ENCODE measurements at regions not wholly inside any gene's neighbourhood (a gene's known extent, or its start where the extent isn't known, plus 50 kb on each side); places are given as distances from the start of the nearest gene placed in this dataset.

DNA sequence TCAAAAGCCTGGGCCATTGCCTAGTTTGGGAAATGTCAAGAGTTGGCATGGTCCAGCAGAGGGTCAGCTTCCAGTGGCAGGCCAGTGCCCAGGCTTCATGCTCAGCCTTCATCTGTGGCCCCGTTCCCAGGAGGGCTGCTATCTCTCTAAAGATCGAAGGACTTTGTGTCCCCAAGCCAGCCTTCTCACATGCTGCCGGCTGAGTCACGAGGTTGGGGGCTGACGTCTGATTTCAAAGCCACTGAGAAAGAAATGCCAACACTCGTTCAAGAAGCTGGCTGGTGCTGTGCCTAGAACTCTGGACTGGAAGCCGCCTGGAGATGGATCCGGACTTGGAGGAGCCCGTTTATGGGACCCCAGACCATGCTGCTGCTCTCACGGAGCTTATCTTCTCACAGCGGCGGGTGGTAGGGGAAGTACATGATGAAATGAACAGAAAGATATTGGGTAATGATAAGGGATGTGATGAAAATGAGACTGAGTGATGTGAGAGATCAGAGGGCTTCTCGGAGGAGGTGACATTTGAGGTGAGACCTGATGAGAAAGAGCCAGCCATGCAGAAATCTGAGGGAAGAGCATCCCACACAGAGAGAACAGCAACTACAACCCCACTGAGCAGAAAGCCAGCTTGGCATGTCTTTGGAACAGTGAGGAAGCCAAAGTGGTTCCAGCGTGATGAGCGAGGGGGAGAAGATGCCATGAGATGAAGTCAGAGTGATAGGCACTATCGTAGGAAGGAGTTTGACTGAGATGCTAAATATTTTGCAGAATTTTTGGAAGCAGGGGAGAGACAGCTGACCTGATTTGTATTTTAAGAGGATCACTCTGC lies 54.9 kb upstream of the BOD1 start:
- Histone ChIP-seq H3K27ac (peak overlapping the region; percentile 54 to 61), H3K9me3 (peaks cover 0 to 7% of the 10 kb centered on the region in 2 donors), H3K4me1 (peaks cover 0 to 36% of the 10 kb centered on the region in 2 donors), H3K4me3 (peak overlapping the region in 1 of 2 donors; percentile 12), H3K36me3 (no peaks in the 10 kb centered on the region), H3K27me3 (no peaks in the 10 kb centered on the region)
- TF ChIP-seq, protein P1, sequence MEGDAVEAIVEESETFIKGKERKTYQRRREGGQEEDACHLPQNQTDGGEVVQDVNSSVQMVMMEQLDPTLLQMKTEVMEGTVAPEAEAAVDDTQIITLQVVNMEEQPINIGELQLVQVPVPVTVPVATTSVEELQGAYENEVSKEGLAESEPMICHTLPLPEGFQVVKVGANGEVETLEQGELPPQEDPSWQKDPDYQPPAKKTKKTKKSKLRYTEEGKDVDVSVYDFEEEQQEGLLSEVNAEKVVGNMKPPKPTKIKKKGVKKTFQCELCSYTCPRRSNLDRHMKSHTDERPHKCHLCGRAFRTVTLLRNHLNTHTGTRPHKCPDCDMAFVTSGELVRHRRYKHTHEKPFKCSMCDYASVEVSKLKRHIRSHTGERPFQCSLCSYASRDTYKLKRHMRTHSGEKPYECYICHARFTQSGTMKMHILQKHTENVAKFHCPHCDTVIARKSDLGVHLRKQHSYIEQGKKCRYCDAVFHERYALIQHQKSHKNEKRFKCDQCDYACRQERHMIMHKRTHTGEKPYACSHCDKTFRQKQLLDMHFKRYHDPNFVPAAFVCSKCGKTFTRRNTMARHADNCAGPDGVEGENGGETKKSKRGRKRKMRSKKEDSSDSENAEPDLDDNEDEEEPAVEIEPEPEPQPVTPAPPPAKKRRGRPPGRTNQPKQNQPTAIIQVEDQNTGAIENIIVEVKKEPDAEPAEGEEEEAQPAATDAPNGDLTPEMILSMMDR (IDR thresholded peaks at IDR 0.05) = no peak
- peak; percentile 80 for DNase-seq (ENCODE audit: low spot score)

DNA sequence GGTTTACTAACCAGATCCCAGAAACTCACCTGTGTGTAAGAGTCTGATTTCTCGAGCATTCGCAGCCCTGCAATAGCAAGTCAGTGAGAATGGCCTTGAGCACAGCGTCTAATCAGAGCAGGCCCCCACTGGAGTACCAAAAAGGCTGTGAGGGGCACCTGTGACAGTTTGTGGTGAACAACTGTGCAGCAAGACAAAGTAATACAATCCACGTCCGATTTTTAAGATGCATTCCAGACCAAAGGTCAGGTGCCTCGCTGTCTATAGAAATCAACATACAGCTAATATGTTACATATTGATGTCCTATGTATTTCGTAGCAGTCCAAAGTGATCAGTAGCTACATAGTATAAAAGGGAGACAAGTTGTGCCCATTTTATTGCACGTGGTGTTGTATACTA lies 55.7 kb upstream of the BOD1 start:
- TF ChIP-seq, protein P1 (IDR thresholded peaks at IDR 0.05) = no peak
- H3K9me3 ChIP-seq = peaks cover 0 to 7% of the 10 kb centered on the region in 2 donors
- no peak overlapping the region for H3K4me3 ChIP-seq
- H3K36me3 ChIP-seq = no peaks in the 10 kb centered on the region
- no peaks in the 10 kb centered on the region for H3K27me3 ChIP-seq
- peaks cover 0 to 36% of the 10 kb centered on the region in 2 donors for H3K4me1 ChIP-seq
- DNase-seq (ENCODE audit: low spot score) = no peak
- H3K27ac ChIP-seq = no peak overlapping the region

DNA sequence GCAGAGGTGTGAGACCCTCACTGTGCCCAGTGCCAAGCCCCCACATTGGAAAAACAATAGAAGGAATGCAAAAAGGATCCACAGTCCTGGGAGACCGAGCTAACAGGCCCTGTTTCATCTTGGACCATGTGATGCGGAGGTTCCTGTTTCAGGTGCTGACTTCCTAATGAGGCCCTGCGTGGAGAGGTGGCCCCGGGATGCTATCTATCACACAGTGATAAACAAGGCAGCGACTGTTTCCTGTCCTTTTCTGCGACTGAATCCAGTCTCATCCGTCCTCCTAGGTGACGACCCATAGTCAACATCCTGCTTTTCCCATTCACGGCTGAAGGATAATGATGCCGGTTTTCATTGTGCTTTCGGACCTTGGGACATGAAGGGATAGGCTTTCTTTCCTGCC lies 56.4 kb upstream of the BOD1 start:
- Histone ChIP-seq H3K27ac (peak overlapping the region in 1 of 2 donors; percentile 42), H3K9me3 (peaks cover 0 to 7% of the 10 kb centered on the region in 2 donors), H3K36me3 (no peaks in the 10 kb centered on the region), H3K4me1 (peaks cover 0 to 36% of the 10 kb centered on the region in 2 donors), H3K4me3 (no peak overlapping the region), H3K27me3 (no peaks in the 10 kb centered on the region)
- TF ChIP-seq, protein P1 (IDR thresholded peaks at IDR 0.05) = no peak
- DNase-seq (ENCODE audit: low spot score) = no peak

DNA sequence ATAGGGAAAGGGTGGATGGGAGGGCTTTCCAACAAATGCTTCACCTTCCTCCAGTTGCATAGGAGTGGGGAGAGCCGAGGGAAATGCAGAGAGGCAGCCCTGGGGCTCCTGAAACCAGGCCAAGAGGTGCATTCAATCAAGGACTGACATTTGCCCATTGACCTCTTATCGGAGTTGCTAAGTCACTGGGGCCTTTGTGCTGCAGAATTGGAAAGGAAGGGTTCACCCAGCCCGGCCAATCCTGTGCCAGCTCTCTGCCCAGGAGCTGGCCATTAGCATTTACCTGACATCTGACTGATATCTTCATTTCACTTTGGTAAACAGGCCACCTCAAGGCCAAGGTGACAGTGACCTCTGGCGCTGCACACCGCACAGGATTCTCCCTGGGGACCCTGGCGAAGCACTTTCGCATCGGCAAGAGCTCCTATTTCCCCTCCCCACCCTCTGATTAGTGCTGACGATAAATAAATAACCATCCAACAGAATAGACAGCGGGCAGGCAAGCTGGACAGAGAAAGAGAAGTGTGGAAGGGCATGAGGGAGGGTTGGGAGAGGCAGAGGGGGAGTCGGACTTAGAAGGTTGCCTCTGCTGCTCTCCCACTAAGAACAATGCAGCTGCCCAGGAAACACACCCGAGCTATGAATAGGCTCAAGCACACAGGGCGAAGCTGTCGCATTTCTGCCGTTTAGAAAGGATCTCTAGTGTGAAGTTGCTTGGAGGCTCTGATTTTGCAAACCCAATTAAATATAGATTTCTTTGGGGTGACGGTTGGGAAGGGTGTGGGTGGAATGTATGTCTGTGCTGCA lies 57.0 kb upstream of the BOD1 start:
- H3K4me3 ChIP-seq = no peak overlapping the region
- peak overlapping the region in 1 of 2 donors; percentile 42 for H3K27ac ChIP-seq
- H3K36me3 ChIP-seq = no peaks in the 10 kb centered on the region
- no peak for DNase-seq (ENCODE audit: low spot score)
- H3K27me3 ChIP-seq = no peaks in the 10 kb centered on the region
- H3K4me1 ChIP-seq = peaks cover 0 to 36% of the 10 kb centered on the region in 2 donors
- TF ChIP-seq, protein P1 (IDR thresholded peaks at IDR 0.05) = no peak
- peaks cover 0 to 7% of the 10 kb centered on the region in 2 donors for H3K9me3 ChIP-seq

- H3K27ac ChIP-seq = no peak overlapping the region
- peaks cover 0 to 35% of the 10 kb centered on the region in 2 donors for H3K4me1 ChIP-seq
- peaks cover 0 to 7% of the 10 kb centered on the region in 2 donors for H3K9me3 ChIP-seq
- DNase-seq (ENCODE audit: low spot score) = no peak
- H3K4me3 ChIP-seq = no peak overlapping the region
- H3K36me3 ChIP-seq = no peaks in the 10 kb centered on the region
- no peaks in the 10 kb centered on the region for H3K27me3 ChIP-seq
- TF ChIP-seq, protein P1 (IDR thresholded peaks at IDR 0.05) = no peak
Measured at GRCh38 chr5:173675287-173675996, 59.0 kb upstream of the BOD1 start.

Data from right atrium auricular region (tissue), 2 donors.